Psoas muscle (tissue), 7 donors: ENCODE measurements at regions not wholly inside any gene's neighbourhood (a gene's known extent, or its start where the extent isn't known, plus 50 kb on each side); places are given as distances from the start of the nearest gene placed in this dataset.

Experiments used
- ATAC-seq, 4 donors: fragments of 200-7000 bp; cut with Tn5 transposase; one replicate each; pipeline ENCODE4 v1.9.1; 2020; ENCODE audit warnings: moderate library complexity in 3 of 4, mild to moderate bottlenecking in 2 of 4
- DNase-seq, 2 donors: peaks; one replicate each; pipeline ENCODE4 v3.0.0-alpha.2; 2020
- H3K27ac ChIP-seq: fragments of 200-600 bp; one replicate; pipeline ENCODE4 v1.8.0; 2022
- H3K27me3 ChIP-seq, 3 donors: fragments of 200-600 bp in 1 of 3; one replicate each; pipeline versions ENCODE4 v1.6.1 to v1.8.0; 2013 to 2022; ENCODE audit warnings: low read length in 2 of 3, mild to moderate bottlenecking in 2 of 3, moderate library complexity in 1 of 3; ENCODE audit not compliant: insufficient read depth in 3 of 3
- H3K36me3 ChIP-seq, 2 donors: fragments of 200-600 bp in 1 of 2; one replicate each; pipeline versions ENCODE4 v1.6.1 to v1.8.0; 2013 to 2022; ENCODE audit warnings: low read depth in 1 of 2, mild to moderate bottlenecking in 1 of 2, moderate library complexity in 1 of 2; ENCODE audit not compliant: insufficient read depth in 1 of 2
- H3K4me1 ChIP-seq: fragments of 200-600 bp; one replicate; pipeline ENCODE4 v1.8.0; 2022
- H3K4me3 ChIP-seq: fragments of 200-600 bp; one replicate; pipeline ENCODE4 v1.8.0; 2022; ENCODE audit warnings: mild to moderate bottlenecking
- H3K9me3 ChIP-seq: fragments of 200-600 bp; one replicate; pipeline ENCODE4 v1.8.0; 2022
- WGBS, 3 donors: extraction: QIAGEN DNeasy Blood & Tissue Kit; methylation state at CpG; one replicate each; pipeline versions ENCODE4 v1.1.6 to v1.1.7; 2013; 5-methylcytosine and 5-hydroxymethylcytosine counted together
- intact Hi-C, 2 donors: fragments of 100-400 bp; cut with DNase I; formaldehyde crosslinking; loops; one replicate each; pipeline versions ENCODE4 v1.11.0 to v1.14.2; 2022
- TF ChIP-seq, protein P1 (sequence below): fragments of 200-600 bp; IDR thresholded peaks from one replicate; pipeline ENCODE4 v1.8.0; 2022; ENCODE audit warnings: antibody characterized with exemption
- donor health status: healthy with polysubstance abuse.
- donor health status: DM: no; HTN: no; CAD: no; lungs with moderate emphysema.
- donor health status: Bipolar disorder and iron deficiency.
- donor health status: healthy.
- donor health status: DM: yes; HTN: yes; CAD: no.
- donor health status: DM: no; HTN: no; CAD: no.
- donor health status: DM: yes; HTN: yes; CAD: no.

DNA sequence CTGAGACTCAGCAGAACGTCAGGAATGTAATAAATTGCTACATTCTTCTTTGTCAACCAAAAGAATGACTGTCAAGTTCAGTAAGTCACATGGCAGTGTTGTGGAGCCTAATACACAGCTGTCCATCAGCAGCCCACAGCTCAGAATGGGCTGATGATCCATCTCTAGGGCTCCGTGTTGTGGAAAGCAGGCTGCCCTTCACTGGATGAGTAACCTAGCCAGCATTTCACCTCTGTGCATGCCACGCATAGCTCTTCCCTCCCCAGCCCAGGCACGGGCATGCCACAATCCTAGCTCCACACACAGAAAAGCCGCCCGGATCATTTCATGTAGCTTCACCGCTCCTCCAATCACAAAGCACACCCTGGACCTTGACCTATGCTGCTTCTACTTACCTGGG, 878.0 kb upstream of the TMEM132C start:
- intact Hi-C loops: loop anchor here in 1 of 2 donors (10.0 kb wide), 1 partner anchor 284 kb away; no protein-coding TSS in a partner anchor
- Histone ChIP-seq H3K9me3 (no peaks in the 10 kb centered on the region), H3K27ac (no peak overlapping the region), H3K27me3 (no peaks in the 10 kb centered on the region), H3K4me3 (no peak overlapping the region), H3K4me1 (no peaks in the 10 kb centered on the region), H3K36me3 (no peaks in the 10 kb centered on the region)
- WGBS, 3 donors: 69 to 75% (median 71%) methylated on average over 7 of the region's 7 CpGs
- ATAC-seq: no peak
- DNase-seq: no peak
- TF ChIP-seq, protein P1, sequence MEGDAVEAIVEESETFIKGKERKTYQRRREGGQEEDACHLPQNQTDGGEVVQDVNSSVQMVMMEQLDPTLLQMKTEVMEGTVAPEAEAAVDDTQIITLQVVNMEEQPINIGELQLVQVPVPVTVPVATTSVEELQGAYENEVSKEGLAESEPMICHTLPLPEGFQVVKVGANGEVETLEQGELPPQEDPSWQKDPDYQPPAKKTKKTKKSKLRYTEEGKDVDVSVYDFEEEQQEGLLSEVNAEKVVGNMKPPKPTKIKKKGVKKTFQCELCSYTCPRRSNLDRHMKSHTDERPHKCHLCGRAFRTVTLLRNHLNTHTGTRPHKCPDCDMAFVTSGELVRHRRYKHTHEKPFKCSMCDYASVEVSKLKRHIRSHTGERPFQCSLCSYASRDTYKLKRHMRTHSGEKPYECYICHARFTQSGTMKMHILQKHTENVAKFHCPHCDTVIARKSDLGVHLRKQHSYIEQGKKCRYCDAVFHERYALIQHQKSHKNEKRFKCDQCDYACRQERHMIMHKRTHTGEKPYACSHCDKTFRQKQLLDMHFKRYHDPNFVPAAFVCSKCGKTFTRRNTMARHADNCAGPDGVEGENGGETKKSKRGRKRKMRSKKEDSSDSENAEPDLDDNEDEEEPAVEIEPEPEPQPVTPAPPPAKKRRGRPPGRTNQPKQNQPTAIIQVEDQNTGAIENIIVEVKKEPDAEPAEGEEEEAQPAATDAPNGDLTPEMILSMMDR: no peak

DNA sequence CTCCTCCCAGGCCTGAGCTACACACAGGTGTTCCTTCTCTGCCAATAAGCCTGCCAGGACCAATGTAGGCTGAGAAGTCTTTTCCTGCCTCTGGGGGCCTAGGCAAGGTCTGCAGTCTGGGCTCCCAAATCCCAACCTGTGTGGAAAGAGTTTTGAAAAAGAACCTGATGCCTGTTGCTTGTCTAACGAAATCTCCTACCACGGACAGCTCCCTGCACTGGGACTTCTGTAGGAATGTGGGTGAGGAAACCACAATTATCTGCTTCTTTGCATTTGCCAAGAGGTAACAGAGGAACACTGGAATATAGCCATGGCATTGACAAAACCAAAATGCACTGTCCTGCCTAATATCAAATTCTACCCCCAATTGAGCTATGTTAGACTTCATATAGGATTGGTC, 877.0 kb upstream of the TMEM132C start:
- intact Hi-C loops: loop anchor here in 1 of 2 donors (10.0 kb wide), 1 partner anchor 285 kb away; no protein-coding TSS in a partner anchor
- Histone ChIP-seq H3K9me3 (no peaks in the 10 kb centered on the region), H3K27ac (no peak overlapping the region), H3K4me1 (no peaks in the 10 kb centered on the region), H3K27me3 (no peaks in the 10 kb centered on the region), H3K4me3 (no peak overlapping the region), H3K36me3 (no peaks in the 10 kb centered on the region)
- WGBS, 3 donors: 3 to 5% (median 4%) methylated on average over 2 of the region's 2 CpGs
- TF ChIP-seq, protein P1: no peak
- DNase-seq: no peak
- no peak for ATAC-seq

DNA sequence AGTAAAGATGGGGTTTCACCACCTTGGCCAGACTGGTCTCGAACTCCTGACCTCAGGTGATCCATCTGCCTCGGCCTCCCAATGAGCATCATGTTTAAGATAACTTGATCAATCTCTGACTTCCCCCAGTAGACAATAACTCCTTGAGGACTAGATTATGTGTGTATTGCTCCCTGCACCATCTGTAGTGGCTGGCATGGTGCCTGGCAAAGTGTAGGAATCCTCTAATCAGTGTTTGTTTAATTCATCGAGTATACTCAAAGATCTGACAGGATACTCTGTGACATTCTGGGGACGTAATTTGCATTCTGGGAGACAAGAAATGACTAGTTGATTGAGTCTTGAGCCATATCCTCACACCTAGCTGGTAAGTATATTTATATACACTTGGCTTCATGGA, 873.5 kb upstream of the TMEM132C start:
- no peaks in the 10 kb centered on the region for H3K9me3 ChIP-seq
- DNase-seq (no peak), ATAC-seq (no peak)
- no peaks in the 10 kb centered on the region for H3K36me3 ChIP-seq
- intact Hi-C loops: no loop called here
- no peak overlapping the region for H3K4me3 ChIP-seq
- H3K4me1 ChIP-seq: no peaks in the 10 kb centered on the region
- peaks cover 0 to 4% (median 0%) of the 10 kb centered on the region in 3 donors for H3K27me3 ChIP-seq
- no peak overlapping the region for H3K27ac ChIP-seq
- TF ChIP-seq, protein P1: no peak
- WGBS, 3 donors: 74 to 79% (median 74%) methylated on average over 4 of the region's 4 CpGs

DNA sequence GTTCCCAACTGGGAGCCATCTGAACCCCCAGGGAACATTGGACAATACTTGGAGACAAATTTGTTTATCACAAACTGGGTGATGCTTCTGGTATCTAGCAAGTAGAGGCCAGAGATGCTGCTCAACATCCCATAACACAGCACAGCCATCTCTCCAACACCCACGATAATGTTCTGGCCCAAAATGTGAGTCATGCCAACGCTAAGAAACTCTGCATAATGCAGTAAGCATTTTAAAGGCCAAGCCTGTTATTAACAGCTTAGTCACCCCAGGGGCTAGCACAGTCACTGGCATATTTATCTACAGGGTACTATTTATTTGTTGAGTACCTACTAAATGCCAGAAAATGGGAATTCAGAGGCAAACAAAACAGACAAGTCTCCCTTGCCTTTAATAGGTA, 873.1 kb upstream of the TMEM132C start:
- TF ChIP-seq, protein P1: no peak
- Histone ChIP-seq H3K4me1 (no peaks in the 10 kb centered on the region), H3K4me3 (no peak overlapping the region), H3K27me3 (peaks cover 0 to 4% (median 0%) of the 10 kb centered on the region in 3 donors), H3K36me3 (no peaks in the 10 kb centered on the region), H3K27ac (no peak overlapping the region), H3K9me3 (no peaks in the 10 kb centered on the region)
- DNase-seq: no peak
- 31 to 51% (median 34%) methylated on average over 2 of the region's 2 CpGs for WGBS, 3 donors
- intact Hi-C loops: no loop called here
- ATAC-seq: no peak

DNA sequence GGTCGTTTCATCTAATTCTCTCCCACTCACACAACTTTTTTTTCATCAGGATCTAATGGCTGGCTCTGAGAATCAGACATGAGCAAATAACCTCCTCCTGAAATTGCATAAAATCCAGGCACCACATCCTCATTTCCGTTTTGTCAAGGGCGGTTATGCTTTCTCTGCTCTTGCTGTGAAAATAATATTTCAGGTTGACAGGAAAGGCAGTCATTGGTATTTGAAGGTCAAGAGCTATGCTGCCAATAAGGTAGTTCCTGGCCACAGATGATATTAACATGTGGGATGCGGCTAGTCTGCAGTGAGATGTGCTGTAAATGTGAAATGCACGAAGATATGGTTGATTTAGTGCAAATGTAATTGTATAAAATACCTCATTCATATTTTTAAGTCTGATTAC, 870.2 kb upstream of the TMEM132C start:
- 53 to 63% (median 53%) methylated on average over 5 of the region's 5 CpGs for WGBS, 3 donors
- no peak for ATAC-seq
- no peaks in the 10 kb centered on the region for H3K36me3 ChIP-seq
- no peak overlapping the region for H3K27ac ChIP-seq
- H3K4me3 ChIP-seq: no peak overlapping the region
- no peaks in the 10 kb centered on the region for H3K4me1 ChIP-seq
- no peak for DNase-seq
- TF ChIP-seq, protein P1: no peak
- H3K9me3 ChIP-seq: no peaks in the 10 kb centered on the region
- intact Hi-C loops: no loop called here
- H3K27me3 ChIP-seq: peaks cover 0 to 4% (median 0%) of the 10 kb centered on the region in 3 donors
